MV-4-11 (cell line): ENCODE measurements at regions not wholly inside any gene's neighbourhood (a gene's known extent, or its start where the extent isn't known, plus 50 kb on each side); places are given as distances from the start of the nearest gene placed in this dataset.

Experiments
- DNase-seq: peaks from one replicate; lab custom pipeline; 2025; lab: John Stamatoyannopoulos, UW

GRCh38 chr2:17069564-17069963 lies 403.9 kb upstream of the CYRIA start:
- DNase-seq = no peak

DNA sequence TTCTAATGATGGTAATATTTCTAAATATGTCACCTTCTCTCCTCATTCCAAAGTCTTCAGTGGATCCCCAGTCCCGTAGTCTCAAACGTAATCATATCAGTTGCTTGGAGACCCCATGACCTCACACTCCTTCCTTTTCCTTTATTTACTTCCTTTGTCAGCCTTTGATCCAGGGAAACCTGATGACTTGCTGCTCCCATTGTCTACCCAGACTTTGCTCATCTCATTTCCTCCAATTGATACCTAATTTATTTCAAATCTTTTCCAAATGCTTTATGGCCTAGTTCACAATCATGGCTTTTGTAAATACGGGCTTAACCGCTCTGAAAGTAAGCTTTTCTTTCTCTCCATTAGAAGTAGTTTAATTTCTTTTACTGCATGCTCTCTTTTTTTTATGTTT lies 402.4 kb upstream of the CYRIA start:
- DNase-seq = no peak

DNA sequence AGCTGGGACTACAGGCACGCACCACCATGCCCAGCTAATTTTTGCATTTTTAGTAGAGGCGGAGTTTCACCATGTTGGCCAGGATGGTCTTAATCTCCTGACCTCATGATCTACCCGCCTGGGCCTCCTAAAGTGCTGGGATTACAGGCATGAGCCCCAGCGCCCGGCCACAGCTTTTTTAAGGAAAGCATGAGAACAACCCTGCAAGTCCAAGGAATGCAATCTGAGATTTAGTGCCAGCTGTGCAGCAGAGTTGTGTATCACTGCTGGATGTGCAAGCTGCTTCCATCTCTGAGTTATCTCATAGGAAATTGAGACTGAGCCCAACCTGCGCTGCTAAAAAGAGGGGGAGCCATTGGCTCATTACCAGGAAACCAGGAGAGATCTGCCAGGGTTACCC lies 399.9 kb upstream of the CYRIA start:
- DNase-seq = no peak

GRCh38 chr2:17061028-17061427 lies 395.4 kb upstream of the CYRIA start:
- DNase-seq = no peak

GRCh38 chr2:17059458-17059857 lies 393.8 kb upstream of the CYRIA start:
- no peak for DNase-seq

DNA sequence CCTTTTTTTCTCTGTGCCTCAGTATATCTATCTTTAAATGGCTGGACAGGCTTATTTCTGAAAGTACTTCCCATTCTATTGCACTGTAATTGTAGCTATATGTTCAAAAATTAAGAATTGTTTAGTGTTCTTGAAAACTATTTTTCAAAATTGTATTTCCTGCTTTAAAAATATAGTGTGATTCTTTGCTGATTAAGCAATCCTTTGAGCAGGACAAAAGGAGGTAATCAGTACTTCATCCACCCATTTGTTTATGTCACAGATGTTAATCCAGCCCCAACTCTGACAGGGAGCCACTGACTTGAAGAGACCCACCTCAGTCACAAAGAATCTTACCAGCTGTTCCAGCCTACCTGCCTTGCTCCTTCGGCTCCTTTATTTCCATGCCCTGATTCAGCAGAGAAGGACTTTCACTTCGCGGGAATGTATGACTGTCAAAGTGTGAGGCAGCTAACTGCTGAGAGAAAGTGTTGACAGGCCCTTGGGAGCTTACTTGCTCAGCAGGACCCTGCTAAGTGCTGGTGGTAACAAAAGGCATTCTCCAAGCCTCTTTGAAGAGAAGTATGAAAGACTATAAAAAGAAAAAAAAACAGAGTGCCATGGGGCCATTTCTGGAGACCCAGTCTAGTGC lies 393.3 kb upstream of the CYRIA start:
- DNase-seq = no peak

GRCh38 chr2:17057109-17058017 lies 391.7 kb upstream of the CYRIA start:
- no peak for DNase-seq

- no peak for DNase-seq
Observed at GRCh38 chr2:17056236-17056635, 390.6 kb upstream of the CYRIA start.

- no peak for DNase-seq
Observed at GRCh38 chr2:17052001-17052400, 386.4 kb upstream of the CYRIA start.

DNA sequence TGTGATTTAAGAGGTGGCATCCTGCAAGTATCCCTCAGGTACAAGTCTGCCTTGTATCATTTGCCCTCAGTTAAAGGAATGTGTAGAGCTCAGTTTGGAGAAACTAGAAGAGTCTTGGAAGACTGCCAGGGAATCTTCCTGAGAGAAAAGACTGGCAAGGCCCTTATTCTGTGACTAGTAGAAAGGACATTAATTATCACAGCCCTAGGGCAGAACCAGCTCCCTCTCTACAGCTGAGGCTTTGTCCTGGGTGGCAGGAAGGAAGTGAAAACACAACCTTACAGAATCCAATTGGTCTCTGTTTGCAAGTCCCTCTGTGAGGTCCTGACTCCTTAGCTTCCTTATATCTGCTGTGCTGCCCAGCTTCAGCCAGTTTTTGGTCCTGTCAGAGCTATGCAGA lies 385.9 kb upstream of the CYRIA start:
- DNase-seq = no peak

- DNase-seq = no peak
Observed at GRCh38 chr2:17043173-17043572, 377.5 kb upstream of the CYRIA start.

DNA sequence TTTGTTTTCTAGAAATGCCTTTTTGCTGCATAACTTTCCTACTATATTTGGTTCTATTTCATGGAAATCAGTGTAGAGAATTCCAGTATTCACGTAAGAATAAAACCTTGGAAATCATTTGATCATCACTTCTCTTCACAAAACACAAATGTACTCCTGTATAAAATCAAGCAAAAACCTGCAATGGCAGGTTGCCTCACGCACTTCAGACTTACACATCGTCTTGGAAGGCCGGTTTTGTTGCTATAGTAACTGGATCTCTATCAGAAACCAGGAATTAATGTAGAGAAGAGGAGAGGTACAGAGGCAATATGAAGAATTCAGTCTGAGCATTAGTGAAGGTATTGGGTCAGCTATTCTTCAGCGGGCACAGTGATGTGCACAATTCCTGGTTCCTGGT lies 370.7 kb upstream of the CYRIA start:
- no peak for DNase-seq

- DNase-seq = no peak
Observed at GRCh38 chr2:17035010-17035409, 369.4 kb upstream of the CYRIA start.

DNA sequence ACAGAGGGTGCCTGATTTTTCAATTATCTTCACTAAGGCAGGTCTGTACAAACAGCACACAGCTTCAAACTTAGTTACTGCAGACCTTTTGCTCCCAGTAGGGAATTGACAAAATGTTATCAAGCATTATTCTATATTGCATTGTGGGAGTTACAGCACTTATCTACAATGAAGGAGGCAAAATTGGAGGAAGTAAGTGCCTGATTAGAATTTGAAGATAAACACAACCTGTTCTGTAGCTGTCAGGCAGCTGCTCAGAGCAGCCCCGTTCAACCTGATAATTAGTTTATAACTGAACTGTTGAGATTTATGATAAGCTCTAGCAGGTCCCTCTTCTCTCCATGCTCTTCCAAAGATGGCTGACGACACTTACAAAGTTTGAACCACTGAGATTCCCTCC lies 364.4 kb upstream of the CYRIA start:
- no peak for DNase-seq

- no peak for DNase-seq
Observed at GRCh38 chr2:17012297-17012696, 346.7 kb upstream of the CYRIA start.

DNA sequence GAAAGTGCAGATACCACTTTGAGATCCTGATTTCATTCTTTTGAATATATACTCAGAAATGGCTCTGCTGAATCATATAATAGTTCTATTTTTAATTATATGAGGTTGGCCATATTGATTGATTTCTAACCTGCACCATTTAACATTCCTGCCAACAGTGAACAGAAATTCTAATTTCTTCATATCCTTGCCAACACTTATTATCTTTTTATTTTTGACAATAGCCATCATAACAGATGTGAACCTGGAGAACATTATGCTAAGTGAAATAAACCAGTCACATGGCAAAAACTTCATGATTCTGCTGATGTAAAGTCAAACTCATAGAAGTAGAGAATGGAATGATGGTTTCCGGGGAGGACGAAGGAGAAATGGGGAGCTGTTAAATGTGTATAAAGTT lies 344.5 kb upstream of the CYRIA start:
- no peak for DNase-seq

GRCh38 chr2:17000184-17000482 lies 334.5 kb upstream of the CYRIA start:
- DNase-seq = no peak

DNA sequence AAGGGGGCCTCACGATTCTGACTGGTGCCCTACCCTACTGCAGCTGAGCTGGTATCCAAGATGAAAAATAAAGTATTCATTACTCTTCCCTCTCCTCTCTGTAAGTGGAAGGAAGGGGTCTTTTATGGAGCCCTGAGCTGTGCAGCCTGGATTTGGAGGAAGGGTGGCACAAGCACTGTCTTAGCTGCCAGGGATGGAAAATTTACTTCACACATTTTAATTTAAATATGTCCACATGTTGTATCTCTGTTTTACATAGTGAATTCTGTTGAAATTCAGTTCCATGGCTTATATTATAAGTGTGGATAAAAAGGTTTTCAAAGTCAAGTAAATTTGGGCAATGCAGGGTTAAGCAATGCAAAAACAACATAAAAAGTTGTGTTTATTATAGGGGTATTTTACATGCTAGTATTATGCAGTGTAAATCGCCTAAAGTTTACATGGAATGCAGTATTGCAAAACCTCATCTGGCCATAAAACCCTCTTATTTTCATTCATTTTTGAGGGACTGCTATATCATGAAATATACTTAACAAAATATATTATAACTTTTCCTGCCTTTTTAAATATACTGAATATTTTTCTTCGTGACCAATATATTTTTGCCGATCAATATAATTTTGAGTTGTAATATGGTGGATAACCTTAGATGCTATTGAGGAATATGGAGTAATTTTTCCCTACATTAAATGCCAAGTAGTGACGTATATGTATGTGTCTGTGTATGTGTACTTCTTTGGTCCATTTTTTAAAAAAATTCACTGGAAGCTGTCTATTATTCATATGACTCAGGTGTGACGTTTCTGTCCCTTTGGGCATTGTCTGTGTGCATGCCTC lies 333.9 kb upstream of the CYRIA start:
- DNase-seq = no peak

- no peak for DNase-seq
Observed at GRCh38 chr2:16978301-16978700, 312.7 kb upstream of the CYRIA start.

DNA sequence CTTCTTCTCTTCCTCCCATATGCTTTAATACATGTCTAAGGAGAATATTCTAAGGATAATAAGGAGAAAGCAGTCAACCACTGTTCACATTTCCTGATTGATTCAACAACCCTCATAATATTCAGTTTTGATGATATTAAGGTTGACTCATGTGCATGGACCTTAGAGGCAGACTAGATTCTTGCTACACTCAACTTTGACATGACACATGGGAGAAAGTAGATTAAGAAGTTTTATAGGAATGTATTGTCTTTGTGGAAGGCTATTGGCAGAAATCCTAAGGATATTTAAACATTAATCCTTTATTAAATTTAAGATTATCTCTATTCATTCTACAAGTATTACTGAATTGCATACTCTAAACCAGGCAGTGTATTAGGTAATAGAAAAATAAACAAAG lies 309.1 kb upstream of the CYRIA start:
- DNase-seq = no peak

DNA sequence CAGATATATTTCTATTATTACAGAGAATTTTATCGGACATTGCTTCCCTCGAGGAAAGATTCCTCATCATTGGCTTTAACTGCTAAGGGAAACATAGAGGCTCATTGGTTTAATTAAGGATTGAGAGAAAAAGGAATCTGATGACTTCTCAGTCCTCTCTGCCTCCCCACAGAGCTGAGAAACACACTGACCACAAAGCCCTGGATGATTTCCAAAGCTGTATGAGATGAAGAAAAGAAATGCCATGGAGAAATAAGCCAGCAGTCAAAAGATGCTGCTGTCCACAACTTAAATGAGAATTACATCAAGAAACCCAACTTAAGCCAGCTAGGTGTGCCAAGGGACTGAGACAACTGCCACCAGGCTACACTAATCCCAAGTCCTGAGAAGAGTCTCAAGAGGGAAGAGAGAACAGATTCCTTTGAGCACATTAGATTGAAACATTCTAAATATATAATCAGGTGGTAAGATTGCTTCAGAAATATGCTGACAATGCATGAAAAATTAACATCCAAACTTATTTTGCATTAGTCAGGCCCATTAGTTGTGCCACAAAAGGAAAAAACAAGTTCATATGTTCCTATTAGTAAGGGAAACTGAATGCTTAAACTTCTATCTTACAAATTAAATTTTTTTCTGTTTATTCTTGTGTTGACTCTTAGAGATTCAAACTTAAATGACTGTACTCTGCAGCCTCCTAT lies 308.1 kb upstream of the CYRIA start:
- no peak for DNase-seq

- DNase-seq = no peak
Observed at GRCh38 chr2:16972276-16972675, 306.6 kb upstream of the CYRIA start.
